ENCODE measurements at regions not wholly inside any gene's neighbourhood (a gene's known extent, or its start where the extent isn't known, plus 50 kb on each side); places are given as distances from the start of the nearest gene placed in this dataset.

DNA sequence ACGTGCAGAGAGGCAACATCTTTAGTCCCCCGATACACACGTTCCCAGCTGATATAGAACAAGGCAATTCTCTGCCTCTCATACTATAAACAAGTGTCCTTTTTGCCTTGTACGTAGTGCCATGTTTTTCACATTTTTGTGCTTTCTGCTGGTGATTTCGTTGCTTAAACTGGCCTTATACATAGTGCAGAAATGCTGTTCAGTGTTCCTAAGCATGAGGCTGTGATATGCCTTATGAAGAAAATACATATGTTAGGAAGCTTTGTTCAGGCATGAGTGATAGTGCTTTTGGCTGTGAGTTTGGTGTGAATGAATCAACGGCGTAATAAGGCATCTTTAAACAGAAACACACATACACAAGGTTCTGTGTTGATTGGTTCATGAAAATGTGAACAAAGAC is 77.2 kb downstream of the KATNIP start:
- TF ChIP-seq, protein P1, sequence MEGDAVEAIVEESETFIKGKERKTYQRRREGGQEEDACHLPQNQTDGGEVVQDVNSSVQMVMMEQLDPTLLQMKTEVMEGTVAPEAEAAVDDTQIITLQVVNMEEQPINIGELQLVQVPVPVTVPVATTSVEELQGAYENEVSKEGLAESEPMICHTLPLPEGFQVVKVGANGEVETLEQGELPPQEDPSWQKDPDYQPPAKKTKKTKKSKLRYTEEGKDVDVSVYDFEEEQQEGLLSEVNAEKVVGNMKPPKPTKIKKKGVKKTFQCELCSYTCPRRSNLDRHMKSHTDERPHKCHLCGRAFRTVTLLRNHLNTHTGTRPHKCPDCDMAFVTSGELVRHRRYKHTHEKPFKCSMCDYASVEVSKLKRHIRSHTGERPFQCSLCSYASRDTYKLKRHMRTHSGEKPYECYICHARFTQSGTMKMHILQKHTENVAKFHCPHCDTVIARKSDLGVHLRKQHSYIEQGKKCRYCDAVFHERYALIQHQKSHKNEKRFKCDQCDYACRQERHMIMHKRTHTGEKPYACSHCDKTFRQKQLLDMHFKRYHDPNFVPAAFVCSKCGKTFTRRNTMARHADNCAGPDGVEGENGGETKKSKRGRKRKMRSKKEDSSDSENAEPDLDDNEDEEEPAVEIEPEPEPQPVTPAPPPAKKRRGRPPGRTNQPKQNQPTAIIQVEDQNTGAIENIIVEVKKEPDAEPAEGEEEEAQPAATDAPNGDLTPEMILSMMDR (IDR thresholded peaks at IDR 0.05; ENCODE audit: insufficient read depth, low read length), result no peak
- no peak for TF ChIP-seq POLR2AphosphoS5 (IDR thresholded peaks at IDR 0.05; ENCODE audit: low read depth)
- TF ChIP-seq, protein P2, sequence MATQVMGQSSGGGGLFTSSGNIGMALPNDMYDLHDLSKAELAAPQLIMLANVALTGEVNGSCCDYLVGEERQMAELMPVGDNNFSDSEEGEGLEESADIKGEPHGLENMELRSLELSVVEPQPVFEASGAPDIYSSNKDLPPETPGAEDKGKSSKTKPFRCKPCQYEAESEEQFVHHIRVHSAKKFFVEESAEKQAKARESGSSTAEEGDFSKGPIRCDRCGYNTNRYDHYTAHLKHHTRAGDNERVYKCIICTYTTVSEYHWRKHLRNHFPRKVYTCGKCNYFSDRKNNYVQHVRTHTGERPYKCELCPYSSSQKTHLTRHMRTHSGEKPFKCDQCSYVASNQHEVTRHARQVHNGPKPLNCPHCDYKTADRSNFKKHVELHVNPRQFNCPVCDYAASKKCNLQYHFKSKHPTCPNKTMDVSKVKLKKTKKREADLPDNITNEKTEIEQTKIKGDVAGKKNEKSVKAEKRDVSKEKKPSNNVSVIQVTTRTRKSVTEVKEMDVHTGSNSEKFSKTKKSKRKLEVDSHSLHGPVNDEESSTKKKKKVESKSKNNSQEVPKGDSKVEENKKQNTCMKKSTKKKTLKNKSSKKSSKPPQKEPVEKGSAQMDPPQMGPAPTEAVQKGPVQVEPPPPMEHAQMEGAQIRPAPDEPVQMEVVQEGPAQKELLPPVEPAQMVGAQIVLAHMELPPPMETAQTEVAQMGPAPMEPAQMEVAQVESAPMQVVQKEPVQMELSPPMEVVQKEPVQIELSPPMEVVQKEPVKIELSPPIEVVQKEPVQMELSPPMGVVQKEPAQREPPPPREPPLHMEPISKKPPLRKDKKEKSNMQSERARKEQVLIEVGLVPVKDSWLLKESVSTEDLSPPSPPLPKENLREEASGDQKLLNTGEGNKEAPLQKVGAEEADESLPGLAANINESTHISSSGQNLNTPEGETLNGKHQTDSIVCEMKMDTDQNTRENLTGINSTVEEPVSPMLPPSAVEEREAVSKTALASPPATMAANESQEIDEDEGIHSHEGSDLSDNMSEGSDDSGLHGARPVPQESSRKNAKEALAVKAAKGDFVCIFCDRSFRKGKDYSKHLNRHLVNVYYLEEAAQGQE (IDR thresholded peaks at IDR 0.05; ENCODE audit: insufficient replicate concordance, low read depth), result no peak
- no peak for TF ChIP-seq GABPA (IDR thresholded peaks at IDR 0.05; ENCODE audit: low read depth)
- no peak for TF ChIP-seq SPI1 (IDR thresholded peaks at IDR 0.05; ENCODE audit: borderline replicate concordance, low read depth)

Data from HL-60 (cell line).